ENCODE measurements at regions not wholly inside any gene's neighbourhood (a gene's known extent, or its start where the extent isn't known, plus 50 kb on each side); places are given as distances from the start of the nearest gene placed in this dataset.

DNA sequence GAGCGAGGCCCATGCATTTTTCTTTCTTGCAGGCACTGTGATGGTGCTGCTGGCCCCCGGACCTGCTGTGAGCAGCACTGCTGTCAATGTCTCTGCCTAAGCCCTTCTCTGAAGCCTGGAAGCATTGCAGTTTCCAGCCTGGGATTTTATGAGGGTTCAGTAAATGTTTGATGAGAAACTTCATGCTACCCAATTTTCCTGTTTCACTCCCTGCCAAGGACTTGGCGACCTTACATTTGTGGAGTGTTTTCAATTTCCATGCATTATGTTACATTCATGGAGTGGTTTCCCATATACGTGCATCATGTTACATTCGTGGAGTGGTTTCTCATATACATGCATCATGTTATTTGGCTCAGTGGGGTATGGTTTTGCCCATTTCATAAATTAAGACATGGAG, 90.7 kb upstream of the PTCH1 start:
- no peak overlapping the region for H2AFZ ChIP-seq (ENCODE audit: low read depth, low read length)
- TF ChIP-seq, protein P1, sequence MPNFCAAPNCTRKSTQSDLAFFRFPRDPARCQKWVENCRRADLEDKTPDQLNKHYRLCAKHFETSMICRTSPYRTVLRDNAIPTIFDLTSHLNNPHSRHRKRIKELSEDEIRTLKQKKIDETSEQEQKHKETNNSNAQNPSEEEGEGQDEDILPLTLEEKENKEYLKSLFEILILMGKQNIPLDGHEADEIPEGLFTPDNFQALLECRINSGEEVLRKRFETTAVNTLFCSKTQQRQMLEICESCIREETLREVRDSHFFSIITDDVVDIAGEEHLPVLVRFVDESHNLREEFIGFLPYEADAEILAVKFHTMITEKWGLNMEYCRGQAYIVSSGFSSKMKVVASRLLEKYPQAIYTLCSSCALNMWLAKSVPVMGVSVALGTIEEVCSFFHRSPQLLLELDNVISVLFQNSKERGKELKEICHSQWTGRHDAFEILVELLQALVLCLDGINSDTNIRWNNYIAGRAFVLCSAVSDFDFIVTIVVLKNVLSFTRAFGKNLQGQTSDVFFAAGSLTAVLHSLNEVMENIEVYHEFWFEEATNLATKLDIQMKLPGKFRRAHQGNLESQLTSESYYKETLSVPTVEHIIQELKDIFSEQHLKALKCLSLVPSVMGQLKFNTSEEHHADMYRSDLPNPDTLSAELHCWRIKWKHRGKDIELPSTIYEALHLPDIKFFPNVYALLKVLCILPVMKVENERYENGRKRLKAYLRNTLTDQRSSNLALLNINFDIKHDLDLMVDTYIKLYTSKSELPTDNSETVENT (CRISPR knock-in tag; IDR thresholded peaks at IDR 0.05): no peak
- TF ChIP-seq RUNX1 (IDR thresholded peaks at IDR 0.05; ENCODE audit: low read depth) (no peak), CHCHD3 (CRISPR knock-in tag; IDR thresholded peaks at IDR 0.05) (no peak), RFX5 (IDR thresholded peaks at IDR 0.05; ENCODE audit: low read depth, low read length) (no peak), SMAD2 (IDR thresholded peaks at IDR 0.05; ENCODE audit: low read depth, low read length) (no peak), ETV5 (CRISPR knock-in tag; IDR thresholded peaks at IDR 0.05; ENCODE audit: low read depth) (no peak), MYBL2 (IDR thresholded peaks at IDR 0.05; ENCODE audit: low read depth) (no peak), MYBL2 (CRISPR knock-in tag; IDR thresholded peaks at IDR 0.05; ENCODE audit: borderline replicate concordance) (no peak), ETV1 (tag; conservative IDR thresholded peaks at IDR 0.05; ENCODE audit: low read depth) (no peak)
- TF ChIP-seq, protein P2, sequence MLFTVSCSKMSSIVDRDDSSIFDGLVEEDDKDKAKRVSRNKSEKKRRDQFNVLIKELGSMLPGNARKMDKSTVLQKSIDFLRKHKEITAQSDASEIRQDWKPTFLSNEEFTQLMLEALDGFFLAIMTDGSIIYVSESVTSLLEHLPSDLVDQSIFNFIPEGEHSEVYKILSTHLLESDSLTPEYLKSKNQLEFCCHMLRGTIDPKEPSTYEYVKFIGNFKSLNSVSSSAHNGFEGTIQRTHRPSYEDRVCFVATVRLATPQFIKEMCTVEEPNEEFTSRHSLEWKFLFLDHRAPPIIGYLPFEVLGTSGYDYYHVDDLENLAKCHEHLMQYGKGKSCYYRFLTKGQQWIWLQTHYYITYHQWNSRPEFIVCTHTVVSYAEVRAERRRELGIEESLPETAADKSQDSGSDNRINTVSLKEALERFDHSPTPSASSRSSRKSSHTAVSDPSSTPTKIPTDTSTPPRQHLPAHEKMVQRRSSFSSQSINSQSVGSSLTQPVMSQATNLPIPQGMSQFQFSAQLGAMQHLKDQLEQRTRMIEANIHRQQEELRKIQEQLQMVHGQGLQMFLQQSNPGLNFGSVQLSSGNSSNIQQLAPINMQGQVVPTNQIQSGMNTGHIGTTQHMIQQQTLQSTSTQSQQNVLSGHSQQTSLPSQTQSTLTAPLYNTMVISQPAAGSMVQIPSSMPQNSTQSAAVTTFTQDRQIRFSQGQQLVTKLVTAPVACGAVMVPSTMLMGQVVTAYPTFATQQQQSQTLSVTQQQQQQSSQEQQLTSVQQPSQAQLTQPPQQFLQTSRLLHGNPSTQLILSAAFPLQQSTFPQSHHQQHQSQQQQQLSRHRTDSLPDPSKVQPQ (CRISPR knock-in tag; IDR thresholded peaks at IDR 0.05; ENCODE audit: borderline replicate concordance): no peak
- no peaks in the 10 kb centered on the region for H3K9me1 ChIP-seq (ENCODE audit: control insufficient read depth, insufficient read depth, low read length)
- no peak overlapping the region for H3K9ac ChIP-seq (ENCODE audit: insufficient read depth in 1 of 2, low read depth in 2 of 2, low read length in 2 of 2)
- intact Hi-C loops (cut with micrococcal nuclease) (no loop called here), in situ Hi-C loops (cut with MboI) (no loop called here)
- 2% methylated on average over 5 of the region's 5 CpGs for WGBS (ENCODE audit: insufficient coverage, low coverage, missing lambda C conversion rate)
- no peaks in the 10 kb centered on the region for H3K36me3 ChIP-seq (ENCODE audit: control insufficient read depth, insufficient read depth, low read length)
- FAIRE-seq (no peak), DNase-seq (ENCODE audit: extremely low read depth in 1 of 4, low spot score in 3 of 4) (no peak), ATAC-seq (no peak)
- no peak overlapping the region for H3K27ac ChIP-seq (ENCODE audit: extremely low read depth, low read depth, low read length)
- H3K79me2 ChIP-seq (ENCODE audit: control insufficient read depth, insufficient read depth, low read length): no peaks in the 10 kb centered on the region
- CTCF ChIA-PET (ENCODE audit: low intra/inter-chr PET ratio): no interaction called here
- BruUV-seq (replicated peaks): no TSS peak
- H3K4me1 ChIP-seq (replicated peaks in 1 of 2; ENCODE audit: control insufficient read depth in 2 of 2, insufficient read depth in 2 of 2, low read length in 2 of 2): no peaks in the 10 kb centered on the region
- no peaks in the 10 kb centered on the region for H3K9me3 ChIP-seq (replicated peaks; ENCODE audit: control insufficient read depth, insufficient read depth, low read depth, low read length)
- peaks cover 32 to 51% of the 10 kb centered on the region in 2 experiments for H3K27me3 ChIP-seq (ENCODE audit: control insufficient read depth in 2 of 2, insufficient read depth in 2 of 2, low read length in 2 of 2)
- H3K4me2 ChIP-seq (ENCODE audit: insufficient read depth, low read length): no peak overlapping the region
- peaks cover 3% of the 10 kb centered on the region; the same call in 1 of the 2 replicates for H4K20me1 ChIP-seq (replicated peaks; ENCODE audit: control insufficient read depth, insufficient read depth, low read length)
- POLR2A ChIA-PET: no interaction called here
- no peak overlapping the region for H3K4me3 ChIP-seq

All from K562 (cell line).